ENCODE measurements at regions not wholly inside any gene's neighbourhood (a gene's known extent, or its start where the extent isn't known, plus 50 kb on each side); places are given as distances from the start of the nearest gene placed in this dataset.
"Not testable (repeated sequence)": the region's sequence is repeated elsewhere in the genome, so short reads cannot be mapped to it uniquely, and the experiment has no call there.

DNA sequence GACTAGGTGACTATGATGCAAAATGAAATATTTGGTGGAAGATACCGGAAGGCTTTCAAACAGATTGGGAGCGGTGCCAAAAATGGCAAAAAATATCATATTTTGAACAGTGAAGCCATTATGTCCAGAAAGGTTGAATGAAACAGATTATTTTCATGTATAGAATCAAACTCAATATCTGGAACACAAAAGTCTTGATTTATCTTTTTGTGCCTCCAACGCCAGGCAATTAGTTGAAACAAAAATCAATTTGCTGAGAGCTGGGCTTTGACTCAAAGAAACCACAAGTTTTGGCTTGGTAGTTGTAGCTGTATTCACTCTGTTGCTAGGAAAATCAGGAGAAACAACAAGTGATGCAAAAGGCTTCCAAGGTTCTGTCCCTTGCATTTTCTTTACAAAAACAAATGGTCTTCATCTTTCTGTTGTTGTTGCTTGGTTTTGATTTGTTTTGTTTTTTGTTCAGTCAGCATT lies 421.7 kb upstream of the TYRP1 start:
- no peak for DNase-seq (ENCODE audit: low read depth)

DNA sequence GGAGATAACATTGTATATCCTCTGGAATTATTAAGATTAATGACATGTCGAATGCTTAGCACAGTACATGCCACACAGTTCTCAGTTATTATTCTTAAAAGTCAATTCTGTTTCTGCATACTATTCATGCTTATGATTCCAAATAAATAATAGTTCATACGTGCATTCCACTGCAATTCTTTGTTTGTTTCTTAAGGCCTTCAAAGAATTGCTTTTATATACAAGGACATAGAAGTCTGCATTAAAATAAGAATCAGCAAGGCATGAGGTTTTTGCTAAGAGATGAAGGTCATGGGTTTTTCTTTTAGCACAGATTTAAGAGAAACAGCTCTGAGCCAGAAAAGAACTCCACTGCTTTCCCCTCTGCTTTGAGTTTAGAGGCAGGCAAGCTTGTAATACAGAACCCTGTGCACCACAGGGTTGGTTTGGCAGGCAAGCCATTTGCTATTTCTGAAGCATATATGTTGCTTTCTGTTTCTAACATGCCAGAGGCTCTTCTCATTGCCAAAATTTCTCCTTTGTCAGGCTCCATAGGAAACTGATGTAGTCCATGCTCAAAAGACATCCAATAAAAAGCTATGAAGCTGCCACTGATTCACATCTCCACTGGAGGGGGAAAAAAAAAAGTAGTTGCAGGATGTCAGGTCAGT lies 420.6 kb upstream of the TYRP1 start:
- no peak for DNase-seq (ENCODE audit: low read depth)

DNA sequence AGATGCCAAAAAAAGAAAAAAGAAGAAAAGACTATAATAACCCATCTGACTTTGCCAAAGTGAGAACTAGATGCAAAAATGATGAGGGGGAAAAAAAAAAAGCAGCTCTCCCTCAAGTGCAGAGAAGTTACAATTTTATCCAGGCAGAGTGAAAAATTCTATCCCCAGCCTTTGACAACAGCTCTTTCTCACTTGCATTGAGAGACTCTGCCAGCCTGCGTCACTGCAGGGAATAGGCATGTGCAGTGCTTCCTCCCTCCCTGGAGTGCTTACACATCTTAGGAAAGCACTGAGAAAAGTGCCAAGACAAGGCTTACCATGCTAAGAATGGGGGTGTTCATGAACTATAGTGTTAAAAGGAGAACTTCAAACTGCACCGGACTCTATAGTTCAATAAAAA lies 418.6 kb upstream of the TYRP1 start:
- DNase-seq (ENCODE audit: low read depth) = no peak

DNA sequence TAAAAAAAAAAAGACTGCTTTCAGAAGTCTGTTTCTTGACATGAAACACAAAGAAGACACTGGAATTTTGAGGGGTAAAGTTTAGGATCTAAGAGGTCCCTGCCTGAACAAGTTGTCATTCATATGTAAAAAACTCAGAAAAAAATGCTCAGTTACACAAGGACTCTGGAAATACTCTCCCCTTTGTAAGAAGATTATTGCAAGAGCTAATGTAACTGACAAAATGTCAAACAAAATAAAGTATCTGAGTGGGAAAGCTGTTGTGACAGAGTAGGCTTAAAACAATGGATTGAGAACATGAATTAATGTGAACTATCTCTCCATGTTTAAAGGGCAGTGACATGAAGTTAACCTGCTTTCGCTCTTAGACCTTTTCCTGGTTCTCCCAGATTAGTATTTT lies 416.7 kb upstream of the TYRP1 start:
- no peak for DNase-seq (ENCODE audit: low read depth)

DNA sequence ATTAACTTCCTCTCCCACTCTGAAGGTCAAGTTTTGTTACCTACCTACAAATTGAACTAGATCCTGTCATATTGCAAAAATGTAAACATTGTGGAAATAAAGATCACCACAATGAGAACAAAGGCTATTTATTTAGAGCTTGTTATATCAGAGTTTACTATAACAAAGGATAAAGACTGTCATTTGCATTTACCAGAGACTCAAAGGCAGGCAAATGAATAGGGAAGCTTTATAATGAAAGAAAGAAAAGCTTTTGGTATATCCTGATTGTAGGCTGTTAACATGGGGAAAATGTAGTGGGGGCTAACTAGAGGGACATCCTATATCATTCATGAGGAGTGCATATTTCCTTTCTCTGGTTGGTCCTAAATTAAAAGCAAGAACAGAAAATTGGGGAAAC lies 403.5 kb upstream of the TYRP1 start:
- DNase-seq (ENCODE audit: low read depth) = no peak

DNA sequence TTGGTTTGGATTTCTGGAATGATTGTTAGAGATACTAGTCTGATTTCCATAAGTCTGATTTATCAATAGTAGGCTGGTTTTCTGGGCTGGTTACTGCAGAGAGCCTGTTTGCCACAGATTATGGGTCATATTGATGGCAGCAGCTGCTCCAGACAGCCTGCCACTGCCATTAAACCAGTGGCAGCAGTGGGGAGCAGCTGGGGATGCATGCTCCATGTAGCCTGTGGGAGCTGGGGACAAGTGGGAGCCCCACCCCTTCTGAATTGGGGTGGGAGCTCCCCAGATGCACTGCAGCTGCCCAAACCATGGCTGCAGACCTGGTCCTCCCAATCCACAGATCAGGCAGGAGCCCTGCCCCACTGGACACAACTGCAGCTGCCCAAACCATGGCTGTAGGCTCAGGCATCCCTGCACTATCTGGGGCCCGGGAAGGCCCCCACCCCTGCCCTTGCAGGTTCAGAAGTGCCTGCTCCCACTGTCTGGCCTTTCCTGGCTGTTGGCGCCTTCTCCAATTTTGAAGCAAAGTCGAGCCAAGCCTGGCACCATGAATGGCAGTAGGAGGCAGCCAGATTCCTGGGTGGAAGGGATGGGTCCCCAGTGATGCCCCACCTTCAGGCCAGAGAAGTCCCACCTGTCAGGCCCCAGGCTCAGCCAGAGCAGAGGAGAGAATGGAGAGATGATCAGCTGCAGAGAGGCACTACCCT lies 402.9 kb upstream of the TYRP1 start:
- DNase-seq (ENCODE audit: low read depth) = no peak

DNA sequence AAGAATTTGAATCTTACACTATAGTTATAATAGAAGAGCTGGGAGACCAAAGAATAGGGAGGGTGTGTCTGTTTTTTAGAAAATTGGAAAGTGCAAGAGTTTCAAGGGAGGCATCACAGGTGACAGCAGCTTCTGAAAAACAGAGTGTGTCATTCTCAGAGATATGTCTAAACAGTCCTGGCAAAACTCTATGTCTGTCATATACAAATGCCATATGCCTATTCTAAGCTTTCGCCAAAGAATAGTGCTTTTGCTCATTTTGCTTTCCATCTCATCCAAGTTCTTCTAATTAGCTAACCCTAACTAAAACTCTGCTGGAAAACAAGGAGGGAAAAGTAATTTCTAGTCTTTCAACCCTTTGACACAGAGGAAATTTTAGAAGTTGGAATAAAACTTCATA lies 388.0 kb upstream of the TYRP1 start:
- no peak for DNase-seq (ENCODE audit: low read depth)

DNA sequence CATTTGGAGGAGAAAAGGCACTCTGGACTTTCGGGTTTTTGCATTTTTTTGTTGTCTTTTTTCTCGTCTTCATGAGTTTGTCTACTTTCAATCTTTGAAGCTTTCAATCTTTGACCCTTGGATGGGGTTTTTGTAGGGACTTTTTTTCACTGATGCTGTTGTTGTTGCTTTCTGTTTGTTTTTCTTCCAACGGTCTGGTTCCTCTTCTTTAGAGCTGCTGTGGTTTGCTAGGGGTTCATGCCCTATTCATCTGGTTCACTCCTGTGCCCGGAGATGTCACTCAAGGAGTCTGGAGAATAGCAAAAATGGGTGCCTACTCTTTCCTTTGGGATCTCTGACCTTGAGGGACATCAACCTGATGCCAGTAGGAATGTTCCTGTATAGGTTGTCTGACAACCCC lies 378.6 kb upstream of the TYRP1 start:
- DNase-seq (ENCODE audit: low read depth) = no peak

DNA sequence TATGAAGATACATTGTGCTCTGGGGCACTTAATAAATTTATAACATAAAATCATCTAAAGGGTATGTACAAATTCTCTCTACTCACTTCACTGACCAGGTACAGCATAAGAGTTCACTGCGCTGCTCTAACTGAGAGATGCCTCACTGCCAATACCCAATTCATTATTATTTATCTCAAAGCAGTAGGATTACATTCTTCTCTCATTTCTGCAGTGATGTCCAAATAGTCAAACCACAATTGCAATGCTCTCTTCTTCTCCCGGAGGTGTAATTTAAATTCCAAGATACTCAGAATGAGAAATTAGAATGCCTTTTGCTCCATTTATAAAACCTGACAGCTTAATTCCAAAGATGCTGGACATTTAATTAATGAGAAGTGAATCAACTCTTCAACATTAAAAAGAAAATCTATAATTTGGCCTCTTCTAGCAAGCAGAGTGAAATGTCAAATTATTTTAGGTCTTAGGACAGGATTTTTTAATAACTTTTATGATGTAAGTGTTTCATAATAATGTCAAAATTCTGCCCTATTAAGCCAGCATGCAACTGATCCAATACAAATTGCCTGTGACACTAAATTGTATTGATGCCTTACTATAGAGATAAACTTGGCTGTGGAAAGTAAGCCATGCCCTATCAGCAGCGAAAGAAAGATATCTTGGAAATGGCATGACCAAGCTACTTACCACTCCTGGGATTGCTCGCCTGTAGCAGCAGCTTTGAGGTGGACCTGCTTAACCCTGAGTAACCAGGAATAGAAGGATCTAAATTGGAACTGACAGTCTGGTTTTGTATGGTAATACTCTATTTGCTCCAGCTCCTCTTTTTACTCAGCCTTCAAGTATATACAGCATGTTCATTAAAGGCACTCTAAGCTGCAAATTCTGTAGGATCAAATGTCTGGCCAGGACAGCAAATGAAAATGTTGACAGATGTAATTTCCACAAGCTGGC lies 374.2 kb upstream of the TYRP1 start:
- DNase-seq (ENCODE audit: low read depth) = no peak

DNA sequence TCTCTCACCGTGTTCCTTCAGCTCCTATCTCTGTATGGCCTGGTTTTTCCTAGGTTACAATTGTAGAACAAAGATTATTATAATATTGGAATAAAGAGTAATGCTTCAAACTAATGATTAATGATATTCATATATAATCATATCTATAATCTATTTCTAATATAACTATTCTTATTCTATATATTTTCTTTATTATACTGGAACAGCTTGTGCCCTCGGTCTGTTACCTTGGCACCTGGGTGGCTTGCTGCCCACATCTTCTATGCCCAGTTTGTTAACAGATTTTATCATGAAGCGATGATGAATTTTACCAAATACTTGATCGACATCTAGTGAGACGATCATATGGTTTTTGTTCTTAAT lies 363.6 kb upstream of the TYRP1 start:
- DNase-seq (ENCODE audit: low read depth) = no peak

DNA sequence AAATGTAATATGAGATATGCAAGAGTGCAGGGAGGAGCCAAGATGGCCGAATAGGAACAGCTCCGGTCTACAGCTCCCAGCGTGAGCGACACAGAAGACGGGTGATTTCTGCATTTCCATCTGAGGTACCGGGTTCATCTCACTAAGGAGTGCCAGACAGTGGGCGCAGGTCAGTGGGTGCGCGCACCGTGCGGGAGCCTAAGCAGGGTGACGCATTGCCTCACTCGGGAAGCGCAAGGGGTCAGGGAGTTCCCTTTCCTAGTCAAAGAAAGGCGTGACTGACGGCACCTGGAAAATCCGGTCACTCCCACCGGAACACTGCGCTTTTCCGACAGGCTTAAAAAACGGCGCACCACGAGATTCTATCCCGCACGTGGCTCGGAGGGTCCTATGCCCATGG lies 359.2 kb upstream of the TYRP1 start:
- not testable (repeated sequence) for DNase-seq (ENCODE audit: low read depth)

DNA sequence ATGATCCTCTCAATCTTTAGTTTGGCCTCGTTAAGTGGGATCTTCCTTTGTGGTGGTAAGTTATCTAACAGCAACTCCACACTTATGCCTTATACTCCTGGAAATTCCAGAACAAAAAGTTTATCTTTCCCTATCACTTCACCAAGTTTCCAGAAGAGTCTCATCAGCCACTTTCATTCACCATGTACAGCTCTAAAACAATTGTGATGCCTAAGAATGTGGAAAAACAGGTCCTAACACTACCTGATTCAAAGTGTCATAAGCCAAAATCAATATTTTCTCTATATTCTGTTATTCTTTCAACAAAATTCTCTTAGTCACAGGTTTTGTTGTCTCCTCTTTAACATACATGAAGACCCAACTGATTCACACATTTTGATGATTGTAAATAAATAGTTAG lies 342.4 kb upstream of the TYRP1 start:
- DNase-seq (ENCODE audit: low read depth) = no peak

DNA sequence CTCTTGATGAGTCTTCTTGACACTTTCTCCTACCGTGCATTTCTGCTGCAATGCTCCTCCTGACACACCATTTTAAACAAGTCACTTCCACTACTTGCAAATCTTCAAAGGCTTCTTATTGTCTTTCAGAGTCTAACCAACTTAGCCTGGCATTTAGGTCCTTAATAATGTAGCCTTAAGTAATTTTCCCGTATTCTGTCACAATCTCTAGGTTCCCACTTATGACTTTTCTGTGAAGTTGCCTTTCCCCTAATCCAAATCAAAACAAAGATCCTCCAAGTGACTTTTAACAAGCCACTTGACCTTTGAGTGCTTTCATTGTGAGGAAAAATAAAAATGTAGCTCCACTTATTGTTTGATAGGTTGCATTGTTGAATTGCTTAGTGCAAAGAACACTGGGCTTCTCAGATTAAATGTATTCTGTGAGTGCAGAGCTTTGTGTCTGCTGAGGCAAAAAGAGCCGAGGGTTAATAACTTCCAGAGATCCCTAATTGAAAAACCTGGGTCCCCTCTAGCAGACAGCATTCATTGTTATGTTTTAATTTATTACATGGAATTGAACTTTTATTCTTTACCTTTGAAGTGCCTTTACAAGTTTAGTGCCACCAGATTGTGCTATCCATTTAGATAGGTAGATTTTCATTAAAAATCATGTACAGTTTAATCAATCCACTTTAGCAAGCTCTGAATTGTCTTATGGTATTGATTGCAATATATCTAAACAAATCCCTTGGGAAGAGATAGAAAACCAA lies 341.7 kb upstream of the TYRP1 start:
- DNase-seq (ENCODE audit: low read depth) = no peak

DNA sequence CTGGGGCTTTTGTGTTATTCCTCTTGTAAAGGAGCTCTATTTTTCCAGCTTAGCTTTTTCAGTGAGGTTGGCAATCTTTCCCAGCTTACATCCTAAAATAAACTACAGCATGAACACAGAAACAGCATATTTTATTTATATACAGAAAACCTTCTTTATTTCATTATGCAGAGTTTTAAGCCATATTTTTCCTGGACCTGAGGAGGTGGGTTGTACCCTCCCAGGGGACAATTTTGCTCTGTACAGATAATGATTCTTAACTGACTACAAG lies 341.2 kb upstream of the TYRP1 start:
- no peak for DNase-seq (ENCODE audit: low read depth)

DNA sequence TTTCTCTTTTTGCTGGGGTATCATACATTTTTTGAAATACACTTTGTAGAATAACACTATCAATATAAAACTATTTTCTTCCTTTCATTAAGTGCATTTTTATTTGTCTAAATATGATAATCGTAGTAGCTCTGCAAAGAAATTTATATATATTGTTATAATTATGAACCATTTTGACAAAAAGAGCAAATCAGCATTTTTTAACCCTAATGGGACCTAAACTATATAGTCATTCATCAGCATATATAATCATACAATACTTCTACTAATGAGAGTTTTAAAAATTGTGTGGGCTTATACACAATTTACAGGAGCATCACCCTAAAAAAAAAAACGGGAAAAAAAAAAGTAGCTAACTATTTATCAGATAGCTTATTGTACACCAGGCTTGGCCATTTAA lies 329.7 kb upstream of the TYRP1 start:
- no peak for DNase-seq (ENCODE audit: low read depth)

DNA sequence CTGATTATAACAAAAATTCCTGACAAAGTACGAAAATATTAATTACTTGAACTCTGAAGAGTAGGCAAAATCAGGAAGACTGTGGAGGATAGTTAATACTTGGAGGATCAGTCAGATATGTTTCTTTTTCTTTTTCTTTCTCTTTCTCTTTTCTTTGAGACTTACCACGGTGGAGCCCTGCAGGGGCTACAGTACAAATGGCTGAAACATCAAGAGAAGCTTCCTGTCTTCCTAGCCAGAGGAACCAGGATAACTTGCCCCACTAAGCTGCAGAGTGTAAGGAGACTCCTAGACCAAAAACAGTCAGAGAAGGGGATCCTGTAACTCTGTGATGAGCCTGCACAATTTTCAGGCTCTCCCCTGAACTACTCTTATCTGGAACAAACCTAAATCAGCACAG lies 324.6 kb upstream of the TYRP1 start:
- DNase-seq (ENCODE audit: low read depth) = no peak

DNA sequence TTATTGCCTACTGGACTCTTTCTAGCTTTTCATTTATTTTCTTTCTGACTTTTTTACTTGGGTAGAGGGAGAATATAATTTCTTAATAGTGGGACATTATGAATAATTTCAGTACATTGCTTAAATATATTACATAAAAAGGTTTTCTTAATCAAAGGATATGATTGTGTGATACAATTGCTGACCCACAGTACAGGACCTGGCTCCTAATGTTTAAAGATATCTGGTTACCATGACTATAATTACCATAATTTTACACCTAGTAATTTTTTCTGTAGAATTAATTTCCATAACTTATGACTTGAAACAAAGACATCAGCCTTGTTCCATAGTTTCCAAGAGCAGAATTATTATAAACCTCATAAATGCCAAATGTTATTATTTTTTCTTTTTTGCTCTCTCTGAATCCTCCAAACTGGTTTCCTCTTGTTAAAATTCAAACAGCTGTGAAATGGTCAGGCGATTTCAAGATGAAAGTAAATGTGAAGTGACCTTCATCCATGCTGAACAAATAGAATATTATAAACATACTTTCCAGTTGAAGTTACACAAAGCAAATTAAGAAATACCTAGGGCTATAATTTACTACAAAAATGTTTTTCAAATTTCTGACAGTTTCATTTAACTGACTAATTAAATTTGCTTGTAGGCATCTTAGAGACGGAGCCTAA lies 301.2 kb upstream of the TYRP1 start:
- no peak for DNase-seq (ENCODE audit: low read depth)

DNA sequence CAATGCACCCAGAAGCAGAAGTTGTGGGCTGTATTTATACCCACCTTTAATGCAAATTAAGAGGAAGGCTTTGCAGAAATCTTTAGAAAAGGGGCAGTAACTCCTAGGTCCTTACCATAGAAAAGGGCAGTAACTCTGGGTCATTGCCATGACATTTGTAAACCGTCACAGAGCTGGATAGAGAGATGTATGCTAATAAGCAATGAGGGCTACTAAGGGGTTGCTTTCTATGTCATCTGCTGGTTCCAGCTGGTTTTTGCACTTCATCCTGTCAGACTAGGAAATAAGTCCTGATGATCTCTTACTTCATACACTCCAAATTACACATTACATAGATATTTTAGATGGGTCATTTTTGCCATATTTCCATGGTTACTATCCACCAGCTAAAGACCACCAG lies 299.1 kb upstream of the TYRP1 start:
- DNase-seq (ENCODE audit: low read depth) = no peak

DNA sequence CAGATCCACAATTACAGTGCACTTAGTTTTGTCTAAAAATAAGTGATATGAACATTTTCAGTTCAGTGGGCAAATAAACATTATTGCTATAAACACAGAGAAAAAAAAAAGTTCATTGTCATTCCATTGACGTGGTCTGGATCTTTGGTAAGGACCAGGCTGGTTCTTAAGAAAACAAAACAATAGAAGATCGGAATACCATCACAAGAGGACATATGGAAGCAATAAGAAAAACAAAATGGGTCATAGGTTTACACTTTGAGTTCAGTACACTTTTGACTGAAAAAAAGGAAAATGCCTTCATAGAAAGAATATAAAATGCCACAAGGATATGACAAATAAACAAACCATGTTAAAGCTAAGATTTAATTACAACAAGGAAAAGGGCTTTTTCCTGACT lies 289.5 kb upstream of the TYRP1 start:
- no peak for DNase-seq (ENCODE audit: low read depth)

DNA sequence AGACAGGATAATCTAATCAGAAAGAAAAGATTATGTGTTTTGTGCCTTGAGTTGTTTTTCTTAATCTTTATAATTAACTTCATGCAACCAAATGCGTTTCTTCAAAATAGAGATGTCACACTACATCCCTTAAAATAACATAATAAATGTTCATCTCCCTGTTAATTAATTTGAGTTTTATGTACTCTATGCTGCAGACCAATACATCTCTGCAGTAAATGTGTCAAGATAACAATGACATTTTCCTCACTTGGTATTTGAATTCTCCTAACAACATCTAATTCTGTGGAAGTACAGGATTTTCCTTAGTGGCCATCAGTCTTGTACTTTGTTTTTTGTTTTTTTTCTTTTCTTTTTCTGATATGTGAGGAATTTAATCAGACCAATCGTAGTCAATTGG lies 279.2 kb upstream of the TYRP1 start:
- no peak for DNase-seq (ENCODE audit: low read depth)

DNA sequence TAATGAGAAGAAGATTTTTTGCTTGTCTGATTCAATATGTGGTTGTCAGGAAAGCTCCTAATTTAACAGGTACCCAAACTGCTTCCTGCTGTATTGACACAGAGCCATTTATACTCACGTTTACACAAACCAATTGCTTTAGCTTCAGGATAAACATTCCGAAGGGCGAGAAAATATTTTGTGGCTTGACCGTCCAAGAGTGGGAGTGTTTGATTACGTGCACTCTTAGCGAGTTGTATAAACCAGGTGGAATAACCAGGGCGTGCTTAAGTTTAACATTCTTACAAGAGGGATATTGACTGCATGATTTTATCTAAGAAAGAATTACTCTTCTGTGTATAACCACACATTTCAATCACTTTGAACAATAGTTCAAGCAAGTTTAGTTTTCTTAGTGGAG lies 278.7 kb upstream of the TYRP1 start:
- DNase-seq (ENCODE audit: low read depth) = no peak

DNA sequence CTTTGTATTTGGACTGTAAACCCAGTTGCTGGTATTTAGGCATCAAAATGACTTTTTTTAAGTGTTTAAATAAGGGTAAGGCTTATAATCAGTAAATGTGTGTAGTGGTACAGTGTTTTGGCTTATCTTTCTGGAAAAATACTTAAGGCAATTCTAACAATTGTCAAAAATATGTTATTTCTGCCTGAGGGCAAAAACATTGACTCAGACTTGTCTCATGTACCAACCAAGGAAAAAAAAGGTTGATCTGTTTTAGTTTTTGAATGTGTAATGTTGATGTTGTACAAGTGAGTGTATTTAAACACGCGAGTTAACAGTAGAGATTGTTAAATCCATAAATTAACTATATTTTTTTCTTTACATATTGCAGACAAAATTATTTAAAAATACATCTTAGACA lies 277.8 kb upstream of the TYRP1 start:
- no peak for DNase-seq (ENCODE audit: low read depth)
